ENCODE measurements at regions not wholly inside any gene's neighbourhood (a gene's known extent, or its start where the extent isn't known, plus 50 kb on each side); places are given as distances from the start of the nearest gene placed in this dataset.

GRCh38 chr3:162274070-162274469, 777.5 kb downstream of the OTOL1 start:
- no peaks in the 10 kb centered on the region for H3K4me1 ChIP-seq
- TF ChIP-seq, protein P1, sequence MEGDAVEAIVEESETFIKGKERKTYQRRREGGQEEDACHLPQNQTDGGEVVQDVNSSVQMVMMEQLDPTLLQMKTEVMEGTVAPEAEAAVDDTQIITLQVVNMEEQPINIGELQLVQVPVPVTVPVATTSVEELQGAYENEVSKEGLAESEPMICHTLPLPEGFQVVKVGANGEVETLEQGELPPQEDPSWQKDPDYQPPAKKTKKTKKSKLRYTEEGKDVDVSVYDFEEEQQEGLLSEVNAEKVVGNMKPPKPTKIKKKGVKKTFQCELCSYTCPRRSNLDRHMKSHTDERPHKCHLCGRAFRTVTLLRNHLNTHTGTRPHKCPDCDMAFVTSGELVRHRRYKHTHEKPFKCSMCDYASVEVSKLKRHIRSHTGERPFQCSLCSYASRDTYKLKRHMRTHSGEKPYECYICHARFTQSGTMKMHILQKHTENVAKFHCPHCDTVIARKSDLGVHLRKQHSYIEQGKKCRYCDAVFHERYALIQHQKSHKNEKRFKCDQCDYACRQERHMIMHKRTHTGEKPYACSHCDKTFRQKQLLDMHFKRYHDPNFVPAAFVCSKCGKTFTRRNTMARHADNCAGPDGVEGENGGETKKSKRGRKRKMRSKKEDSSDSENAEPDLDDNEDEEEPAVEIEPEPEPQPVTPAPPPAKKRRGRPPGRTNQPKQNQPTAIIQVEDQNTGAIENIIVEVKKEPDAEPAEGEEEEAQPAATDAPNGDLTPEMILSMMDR (IDR thresholded peaks at IDR 0.05), result no peak
- intact Hi-C loops (cut with DNase I), result no loop called here
- H3K9me3 ChIP-seq, result no peaks in the 10 kb centered on the region
- no peak overlapping the region for H3K27ac ChIP-seq
- no peaks in the 10 kb centered on the region for H3K27me3 ChIP-seq
- H3K36me3 ChIP-seq, result no peaks in the 10 kb centered on the region
- DNase-seq (ENCODE audit: low spot score in 2 of 2), result no peak
- no peak overlapping the region for H3K4me3 ChIP-seq

DNA sequence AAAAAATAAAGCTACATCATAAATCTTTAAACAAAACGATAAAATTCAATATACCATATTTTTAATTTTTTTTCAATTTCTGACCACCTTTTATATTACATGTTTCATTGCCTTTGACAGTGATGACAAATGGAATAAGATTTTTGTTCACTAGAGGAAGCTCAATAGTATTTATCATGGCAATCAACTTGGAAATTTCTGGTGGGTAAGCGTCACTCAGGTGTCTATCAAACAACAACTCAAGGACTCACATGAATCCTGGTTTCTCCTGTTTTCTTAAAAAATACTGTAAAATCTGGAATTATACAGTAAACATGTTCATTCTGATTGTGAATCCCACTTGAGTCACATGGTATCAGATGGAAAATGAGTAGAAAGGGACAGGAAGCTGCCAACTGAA, 782.2 kb downstream of the OTOL1 start:
- Histone ChIP-seq H3K27ac (no peak overlapping the region), H3K4me1 (no peaks in the 10 kb centered on the region), H3K4me3 (no peak overlapping the region), H3K27me3 (no peaks in the 10 kb centered on the region), H3K9me3 (peaks cover 0 to 4% of the 10 kb centered on the region in 2 donors), H3K36me3 (no peaks in the 10 kb centered on the region)
- intact Hi-C loops (cut with DNase I), result no loop called here
- no peak for DNase-seq (ENCODE audit: low spot score in 2 of 2)
- TF ChIP-seq, protein P1 (IDR thresholded peaks at IDR 0.05), result no peak

- Histone ChIP-seq H3K27ac (no peak overlapping the region), H3K27me3 (no peaks in the 10 kb centered on the region), H3K4me1 (no peaks in the 10 kb centered on the region), H3K36me3 (no peaks in the 10 kb centered on the region), H3K9me3 (peaks cover 0 to under 1% of the 10 kb centered on the region in 2 donors), H3K4me3 (no peak overlapping the region)
- DNase-seq (ENCODE audit: low spot score in 2 of 2), result no peak
- intact Hi-C loops (cut with DNase I), result no loop called here
- TF ChIP-seq, protein P1 (IDR thresholded peaks at IDR 0.05), result no peak
Measured at GRCh38 chr3:162285259-162285658, 788.7 kb downstream of the OTOL1 start.

GRCh38 chr3:162287600-162287999, 791.0 kb downstream of the OTOL1 start:
- H3K36me3 ChIP-seq, result no peaks in the 10 kb centered on the region
- no peaks in the 10 kb centered on the region for H3K9me3 ChIP-seq
- H3K4me1 ChIP-seq, result no peaks in the 10 kb centered on the region
- DNase-seq (ENCODE audit: low spot score in 2 of 2), result no peak
- TF ChIP-seq, protein P1 (IDR thresholded peaks at IDR 0.05), result no peak
- no peak overlapping the region for H3K27ac ChIP-seq
- H3K27me3 ChIP-seq, result no peaks in the 10 kb centered on the region
- intact Hi-C loops (cut with DNase I), result no loop called here
- H3K4me3 ChIP-seq, result no peak overlapping the region

DNA sequence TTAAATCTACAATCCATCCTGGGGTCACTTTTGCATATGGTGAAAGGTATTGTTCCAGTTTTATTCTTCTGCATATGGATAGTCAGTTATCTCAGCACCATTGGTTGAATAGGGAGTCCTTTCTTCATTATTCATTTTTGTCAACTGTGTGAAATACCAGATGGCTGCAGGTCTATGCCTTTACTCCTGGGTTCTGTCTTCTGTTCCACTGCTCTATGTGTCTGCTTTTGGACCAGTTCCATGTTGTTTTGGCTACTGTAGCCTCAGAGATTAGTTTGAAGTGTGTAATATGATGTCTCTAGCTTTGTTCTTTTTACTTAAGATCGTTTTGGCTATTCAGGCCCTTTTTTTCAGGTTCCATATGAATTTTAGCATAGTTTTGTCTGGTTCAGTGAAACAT, 795.8 kb downstream of the OTOL1 start:
- Histone ChIP-seq H3K27me3 (no peaks in the 10 kb centered on the region), H3K4me1 (no peaks in the 10 kb centered on the region), H3K4me3 (no peak overlapping the region), H3K27ac (no peak overlapping the region), H3K36me3 (no peaks in the 10 kb centered on the region), H3K9me3 (no peaks in the 10 kb centered on the region)
- no peak for DNase-seq (ENCODE audit: low spot score in 2 of 2)
- intact Hi-C loops (cut with DNase I), result no loop called here
- TF ChIP-seq, protein P1 (IDR thresholded peaks at IDR 0.05), result no peak

DNA sequence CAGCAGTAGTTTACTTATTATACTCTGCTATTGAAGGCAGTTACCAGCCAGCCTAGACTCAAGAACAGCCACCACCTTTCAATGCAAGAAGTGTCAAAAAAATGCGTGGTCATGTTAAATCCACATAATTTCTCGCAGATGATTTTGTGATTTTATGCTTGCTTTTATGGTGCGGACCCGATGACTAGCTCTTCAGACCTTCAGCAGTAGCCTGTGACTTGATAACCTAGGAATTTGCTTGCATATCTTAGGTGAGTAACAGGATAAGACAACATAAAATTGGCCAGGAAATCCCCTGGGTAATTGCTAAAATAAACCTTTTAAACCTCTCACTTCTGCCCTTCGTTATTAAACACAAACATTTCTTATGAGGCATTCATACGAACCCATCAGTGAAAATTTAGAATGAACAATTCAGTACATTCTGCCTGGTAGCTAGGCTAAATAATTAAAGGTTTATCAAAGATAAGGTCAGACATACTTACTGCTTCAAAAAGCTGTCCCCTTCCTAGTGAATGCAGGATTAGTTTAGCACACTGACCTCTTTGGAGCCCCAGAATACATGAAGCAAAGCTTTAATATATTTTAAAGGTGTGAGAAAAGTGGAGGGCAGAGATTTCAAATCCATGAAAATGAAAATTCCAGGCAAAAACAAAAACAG, 798.8 kb downstream of the OTOL1 start:
- Histone ChIP-seq H3K9me3 (no peaks in the 10 kb centered on the region), H3K4me1 (no peaks in the 10 kb centered on the region), H3K36me3 (no peaks in the 10 kb centered on the region), H3K4me3 (no peak overlapping the region), H3K27me3 (no peaks in the 10 kb centered on the region), H3K27ac (no peak overlapping the region)
- no peak for DNase-seq (ENCODE audit: low spot score in 2 of 2)
- TF ChIP-seq, protein P1 (IDR thresholded peaks at IDR 0.05), result no peak
- intact Hi-C loops (cut with DNase I), result no loop called here
